Endothelial cell of umbilical vein (primary cell): ENCODE measurements at regions not wholly inside any gene's neighbourhood (a gene's known extent, or its start where the extent isn't known, plus 50 kb on each side); places are given as distances from the start of the nearest gene placed in this dataset.

ENCODE experiments used
- BruUV-seq: library from RNA; stranded (reverse); fragments of 400-500 nt; replicated peaks from 2 replicates; lab custom pipeline; 2021; lab: Mats Ljungman, UMichigan
- CTCF ChIA-PET: fragments of 300-600, 350-600 bp; sonication (Branson Sonifier 250); formaldehyde crosslinking; loops from one replicate; lab custom pipeline; 2021; ENCODE audit warnings: antibody characterized with exemption, inconsistent platforms; lab: Charles Lee
- POLR2A ChIA-PET: fragments of 300-600, 350-600 bp; sonication (Branson Sonifier 250); formaldehyde crosslinking; loops from one replicate; lab custom pipeline; 2021; ENCODE audit warnings: antibody characterized with exemption, inconsistent platforms; lab: Charles Lee
- DNase-seq: peaks from one replicate; pipeline ENCODE4 v3.0.0-alpha.2; 2011; ENCODE audit warnings: low read depth, low spot score
- FAIRE-seq: peaks from 2 replicates; lab custom pipeline; 2011; peaks lifted over from hg19 to GRCh38; lab: Jason Lieb, UNC
- H2AFZ ChIP-seq: 2 replicates; pipeline ENCODE4 v1.6.0; 2012; ENCODE audit warnings: low read depth, low read length, control low read depth, inconsistent platforms
- H3K27ac ChIP-seq: 2 replicates; pipeline ENCODE4 v1.5.1; 2011; ENCODE audit warnings: low read depth, mild to moderate bottlenecking, control low read depth, low read length, moderate library complexity; ENCODE audit not compliant: insufficient read depth
- H3K27me3 ChIP-seq, 2 experiments: 2 replicates each; pipeline versions ENCODE4 v1.6.0 to v1.6.1; 2011; ENCODE audit warnings: low read length in 2 of 2, mixed read lengths in 1 of 2; ENCODE audit not compliant: control insufficient read depth in 2 of 2, insufficient read depth in 2 of 2
- H3K36me3 ChIP-seq, 2 experiments: 2 replicates in 1 of 2; 3 replicates in 1 of 2; pipeline ENCODE4 v1.5.1; 2011; ENCODE audit warnings: low read length in 2 of 2, mild to moderate bottlenecking in 1 of 2, moderate library complexity in 1 of 2; ENCODE audit not compliant: control insufficient read depth in 2 of 2, insufficient read depth in 2 of 2; ENCODE audit errors: extremely low read depth in 1 of 2
- H3K4me1 ChIP-seq: 3 replicates; pipeline ENCODE4 v1.5.1; 2011; ENCODE audit warnings: mild to moderate bottlenecking, low read length; ENCODE audit not compliant: control insufficient read depth, insufficient read depth; ENCODE audit errors: extremely low read depth
- H3K4me2 ChIP-seq: 2 replicates; pipeline ENCODE4 v1.6.1; 2011; ENCODE audit warnings: low read length, control low read depth, mixed read lengths; ENCODE audit not compliant: insufficient read depth
- H3K4me3 ChIP-seq, 3 experiments: fragments of 200-600 bp in 1 of 3; sonication (generic), shearing (Covaris generic) in 1 of 3; replicated peaks in 1 of 3; 2 replicates each; pipeline ENCODE4 v1.5.1; 2011 to 2016; ENCODE audit warnings: control low read depth in 3 of 3, low read length in 3 of 3, mild to moderate bottlenecking in 2 of 3, inconsistent platforms in 1 of 3, low read depth in 1 of 3, moderate library complexity in 1 of 3; ENCODE audit not compliant: insufficient read depth in 1 of 3
- H3K79me2 ChIP-seq: 2 replicates; pipeline ENCODE4 v1.6.0; 2012; ENCODE audit warnings: low read length, inconsistent platforms; ENCODE audit not compliant: control insufficient read depth, insufficient read depth
- H3K9ac ChIP-seq: replicated peaks from 2 replicates; pipeline ENCODE3; 2011; ENCODE audit warnings: low read length, control low read depth; ENCODE audit not compliant: insufficient read depth; ENCODE audit errors: extremely low read depth
- H3K9me1 ChIP-seq: replicated peaks from 3 replicates; pipeline ENCODE4 v1.6.0; 2011; ENCODE audit warnings: mild to moderate bottlenecking, low read length; ENCODE audit not compliant: control insufficient read depth, insufficient read depth; ENCODE audit errors: extremely low read depth
- H3K9me3 ChIP-seq: replicated peaks from 2 replicates; pipeline ENCODE4 v1.5.1; 2012; ENCODE audit warnings: low read length, inconsistent platforms; ENCODE audit not compliant: control insufficient read depth, insufficient read depth
- H4K20me1 ChIP-seq: replicated peaks from 2 replicates; pipeline ENCODE3; 2011; ENCODE audit warnings: mild to moderate bottlenecking, low read length; ENCODE audit not compliant: control insufficient read depth, insufficient read depth; ENCODE audit errors: extremely low read depth
- CTCF ChIP-seq, 2 donors: IDR thresholded peaks; 1 replicate in 1 of 2; 2 replicates in 1 of 2; pipeline ENCODE4 v1.5.1; 2011; ENCODE audit warnings: low read length in 2 of 2, mild to moderate bottlenecking in 2 of 2, moderate library complexity in 2 of 2, control low read depth in 1 of 2, inconsistent platforms in 1 of 2, low read depth in 1 of 2; ENCODE audit not compliant: insufficient read depth in 1 of 2; ENCODE audit errors: extremely low read depth in 1 of 2
- EZH2 ChIP-seq: IDR thresholded peaks from 2 replicates; pipeline ENCODE4 v1.6.1; 2012; ENCODE audit warnings: borderline replicate concordance, low read depth, mild to moderate bottlenecking, moderate library complexity, low read length, inconsistent platforms; ENCODE audit not compliant: severe bottlenecking
- FOS ChIP-seq: IDR thresholded peaks from 2 replicates; pipeline ENCODE4 v1.6.1; 2011; ENCODE audit warnings: mild to moderate bottlenecking, low read length, moderate library complexity, borderline replicate concordance; ENCODE audit not compliant: insufficient read depth
- GATA2 ChIP-seq: IDR thresholded peaks from 2 replicates; pipeline ENCODE4 v1.7.0; 2011; ENCODE audit warnings: low read depth, mild to moderate bottlenecking, moderate library complexity, mixed read lengths, low read length; ENCODE audit not compliant: insufficient read length, insufficient read depth
- JUN ChIP-seq: IDR thresholded peaks from 2 replicates; pipeline ENCODE4 v1.6.1; 2011; ENCODE audit warnings: borderline replicate concordance, low read depth; ENCODE audit not compliant: insufficient read length, insufficient read depth
- MYC ChIP-seq: IDR thresholded peaks from one replicate; pipeline ENCODE4 v1.6.1; 2011; ENCODE audit warnings: mild to moderate bottlenecking, low read depth, low read length
- POLR2A ChIP-seq: IDR thresholded peaks from 2 replicates; pipeline ENCODE4 v1.6.1; 2012; ENCODE audit warnings: low read depth, mild to moderate bottlenecking, control low read depth, low read length
- POLR2AphosphoS5 ChIP-seq: IDR thresholded peaks from 2 replicates; pipeline ENCODE4 v1.6.1; 2012; ENCODE audit warnings: low read depth, mild to moderate bottlenecking, control low read depth, low read length, moderate library complexity; ENCODE audit not compliant: insufficient read depth
- dilution Hi-C: fragments of 300-500 bp; cut with MboI; formaldehyde crosslinking; loops from one replicate; pipeline ENCODE4 v1.15.0; 2019; ENCODE audit warnings: low sequenced_read_pairs; ENCODE audit not compliant: extremely low pct_ligation_motif_present
- intact Hi-C: fragments of 100-400 bp; cut with micrococcal nuclease; formaldehyde crosslinking; loops from one replicate; pipeline ENCODE4 v1.10.0; 2022
- TF ChIP-seq, protein P1 (sequence below): IDR thresholded peaks from 2 replicates; pipeline ENCODE4 v1.6.1; 2011; ENCODE audit not compliant: insufficient read depth, insufficient read length

- Histone ChIP-seq H3K9me1 (no peaks in the 10 kb centered on the region), H3K36me3 (no peaks in the 10 kb centered on the region), H3K9me3 (no peaks in the 10 kb centered on the region), H3K4me3 (no peak overlapping the region), H3K27me3 (no peaks in the 10 kb centered on the region), H4K20me1 (no peaks in the 10 kb centered on the region), H2AFZ (no peak overlapping the region), H3K9ac (no peak overlapping the region), H3K4me1 (no peaks in the 10 kb centered on the region), H3K4me2 (no peak overlapping the region), H3K79me2 (no peaks in the 10 kb centered on the region), H3K27ac (no peak overlapping the region)
- dilution Hi-C loops = no loop called here
- ChIA-PET POLR2A (no interaction called here), CTCF (no interaction called here)
- no peak for DNase-seq
- BruUV-seq = no TSS peak
- TF ChIP-seq MYC (no peak), GATA2 (no peak), CTCF (IDR thresholded peaks at IDR 0.05; ENCODE audit: extremely low read depth in 1 of 2, insufficient read depth in 1 of 2, low read depth in 1 of 2, low read length in 2 of 2) (no peak), POLR2A (no peak), POLR2AphosphoS5 (no peak), FOS (no peak), EZH2 (no peak), JUN (no peak)
- TF ChIP-seq, protein P1, sequence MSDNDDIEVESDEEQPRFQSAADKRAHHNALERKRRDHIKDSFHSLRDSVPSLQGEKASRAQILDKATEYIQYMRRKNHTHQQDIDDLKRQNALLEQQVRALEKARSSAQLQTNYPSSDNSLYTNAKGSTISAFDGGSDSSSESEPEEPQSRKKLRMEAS = no peak
- FAIRE-seq = no peak
- intact Hi-C loops = no loop called here
These were observed 363.5 kb downstream of the BCKDHB start for GRCh38 chr6:80469977-80470376.
